ENCODE measurements at regions not wholly inside any gene's neighbourhood (a gene's known extent, or its start where the extent isn't known, plus 50 kb on each side); places are given as distances from the start of the nearest gene placed in this dataset.

DNA sequence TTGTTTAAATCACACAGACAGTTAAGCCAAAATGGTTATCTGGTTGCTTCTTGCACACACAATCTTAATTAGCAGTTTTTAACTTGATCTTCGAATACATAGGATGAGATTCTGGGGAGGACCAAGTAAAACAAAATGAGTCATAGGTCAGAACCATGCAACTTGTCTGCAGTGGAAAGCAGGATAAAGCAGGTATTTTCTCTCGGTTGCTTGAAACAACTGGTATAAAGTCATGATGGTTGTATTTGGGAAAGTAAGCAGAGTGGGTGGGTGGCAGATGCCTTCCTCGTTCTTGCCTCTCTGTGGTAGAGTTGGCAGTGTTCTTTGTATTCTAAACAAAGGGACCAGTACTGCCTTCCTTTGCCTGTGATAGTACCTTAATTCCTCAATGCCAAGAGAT lies 167.0 kb downstream of the COG6 start:
- no peak for DNase-seq (ENCODE audit: low spot score)
- H3K27ac ChIP-seq (ENCODE audit: low read depth, low read length, poor library complexity, severe bottlenecking): no peak overlapping the region
- H3K4me3 ChIP-seq (ENCODE audit: low read depth, low read length, poor library complexity, severe bottlenecking): no peak overlapping the region
- no peaks in the 10 kb centered on the region for H3K9me2 ChIP-seq (ENCODE audit: insufficient read depth, low read length)
- H4K20me1 ChIP-seq (ENCODE audit: insufficient read depth, low read length): no peaks in the 10 kb centered on the region
- ChIA-PET CTCF (ENCODE audit: unreplicated experiment) (no interaction called here), POLR2A (no interaction called here)
- no TSS peak for BruUV-seq (replicated peaks)
- H2AFZ ChIP-seq (ENCODE audit: low read length): no peak overlapping the region
- no peaks in the 10 kb centered on the region for H3K4me1 ChIP-seq (ENCODE audit: insufficient read depth, low read length, poor library complexity, severe bottlenecking)
- intact Hi-C loops (cut with micrococcal nuclease; ENCODE audit: unreplicated experiment): no loop called here
- no peak for TF ChIP-seq CTCF (conservative IDR thresholded peaks at IDR 0.05; ENCODE audit: low read length)
- no peak for TF ChIP-seq EZH2phosphoT487 (IDR thresholded peaks at IDR 0.05; ENCODE audit: borderline replicate concordance, low read depth, low read length)
- no peaks in the 10 kb centered on the region for H3K79me2 ChIP-seq (ENCODE audit: insufficient read depth, low read depth, low read length)
- no peaks in the 10 kb centered on the region for H3K36me3 ChIP-seq (ENCODE audit: insufficient read depth, low read length)
- H3K9me3 ChIP-seq (ENCODE audit: low read length): peaks cover 7% of the 10 kb centered on the region; the same call in 1 of the 2 replicates
- no peak overlapping the region for H3K4me2 ChIP-seq (ENCODE audit: low read length)

GRCh38 chr13:39823063-39823713 lies 167.7 kb downstream of the COG6 start:
- TF ChIP-seq EZH2phosphoT487 (IDR thresholded peaks at IDR 0.05; ENCODE audit: borderline replicate concordance, low read depth, low read length) (no peak), CTCF (conservative IDR thresholded peaks at IDR 0.05; ENCODE audit: low read length) (no peak)
- Histone ChIP-seq H3K36me3 (ENCODE audit: insufficient read depth, low read length) (no peaks in the 10 kb centered on the region), H3K4me2 (ENCODE audit: low read length) (no peak overlapping the region), H4K20me1 (ENCODE audit: insufficient read depth, low read length) (no peaks in the 10 kb centered on the region), H3K79me2 (ENCODE audit: insufficient read depth, low read depth, low read length) (no peaks in the 10 kb centered on the region), H3K4me1 (ENCODE audit: insufficient read depth, low read length, poor library complexity, severe bottlenecking) (no peaks in the 10 kb centered on the region), H3K27ac (ENCODE audit: low read depth, low read length, poor library complexity, severe bottlenecking) (no peak overlapping the region), H3K9me2 (ENCODE audit: insufficient read depth, low read length) (no peaks in the 10 kb centered on the region), H3K4me3 (ENCODE audit: low read depth, low read length, poor library complexity, severe bottlenecking) (no peak overlapping the region), H2AFZ (ENCODE audit: low read length) (no peak overlapping the region), H3K9me3 (ENCODE audit: low read length) (peaks cover 7% of the 10 kb centered on the region; the same call in 1 of the 2 replicates)
- ChIA-PET POLR2A (no interaction called here), CTCF (ENCODE audit: unreplicated experiment) (no interaction called here)
- no TSS peak for BruUV-seq (replicated peaks)
- intact Hi-C loops (cut with micrococcal nuclease; ENCODE audit: unreplicated experiment): no loop called here
- DNase-seq (ENCODE audit: low spot score): no peak

DNA sequence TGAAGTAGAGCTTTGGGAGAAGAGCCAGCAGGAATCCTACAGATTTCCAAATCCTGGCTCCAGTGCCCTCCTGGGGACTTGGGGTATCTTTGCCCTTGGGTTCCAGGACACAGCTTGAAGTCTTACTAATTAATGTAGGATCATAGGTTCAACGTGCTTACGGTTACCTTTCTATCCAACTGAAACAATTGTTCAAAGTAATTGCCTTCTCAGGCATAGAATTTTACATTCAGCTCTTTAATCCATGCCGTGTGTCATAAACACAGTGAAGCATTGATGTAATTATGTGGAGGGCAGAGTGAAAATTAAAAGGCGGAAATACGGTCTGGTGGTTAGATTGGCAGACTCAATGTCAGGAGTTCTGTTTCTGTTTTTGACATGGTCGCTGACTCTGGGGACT lies 170.4 kb downstream of the COG6 start:
- no peaks in the 10 kb centered on the region for H3K36me3 ChIP-seq (ENCODE audit: insufficient read depth, low read length)
- H3K27ac ChIP-seq (ENCODE audit: low read depth, low read length, poor library complexity, severe bottlenecking): no peak overlapping the region
- no peaks in the 10 kb centered on the region for H3K79me2 ChIP-seq (ENCODE audit: insufficient read depth, low read depth, low read length)
- TF ChIP-seq CTCF (conservative IDR thresholded peaks at IDR 0.05; ENCODE audit: low read length): no peak
- peak overlapping the region; percentile 5; the same call in 1 of the 2 replicates for H3K4me2 ChIP-seq (ENCODE audit: low read length)
- no peaks in the 10 kb centered on the region for H4K20me1 ChIP-seq (ENCODE audit: insufficient read depth, low read length)
- no peak overlapping the region for H2AFZ ChIP-seq (ENCODE audit: low read length)
- intact Hi-C loops (cut with micrococcal nuclease; ENCODE audit: unreplicated experiment): no loop called here
- H3K4me1 ChIP-seq (ENCODE audit: insufficient read depth, low read length, poor library complexity, severe bottlenecking): no peaks in the 10 kb centered on the region
- no peak for DNase-seq (ENCODE audit: low spot score)
- no peaks in the 10 kb centered on the region for H3K9me2 ChIP-seq (ENCODE audit: insufficient read depth, low read length)
- POLR2A ChIA-PET: no interaction called here
- no peak overlapping the region for H3K4me3 ChIP-seq (ENCODE audit: low read depth, low read length, poor library complexity, severe bottlenecking)
- H3K9me3 ChIP-seq (ENCODE audit: low read length): peaks cover 7% of the 10 kb centered on the region; the same call in 1 of the 2 replicates
- no TSS peak for BruUV-seq (replicated peaks)
- CTCF ChIA-PET (ENCODE audit: unreplicated experiment): no interaction called here
